IPS DF 6.9 (cell line): ENCODE measurements at regions not wholly inside any gene's neighbourhood (a gene's known extent, or its start where the extent isn't known, plus 50 kb on each side); places are given as distances from the start of the nearest gene placed in this dataset.

Source experiments
- DNase-seq: peaks from one replicate; pipeline ENCODE4 v3.0.0-alpha.2; 2013; ENCODE audit warnings: low read depth, low spot score
- H3K27ac ChIP-seq: one replicate; pipeline ENCODE4 v1.5.1; 2013; ENCODE audit warnings: low read length, control low read depth
- H3K27me3 ChIP-seq: 2 replicates; pipeline ENCODE4 v1.6.1; 2013; ENCODE audit warnings: mild to moderate bottlenecking, low read length; ENCODE audit not compliant: control insufficient read depth, insufficient read depth
- H3K36me3 ChIP-seq: 2 replicates; pipeline ENCODE4 v1.6.1; 2013; ENCODE audit warnings: low read length; ENCODE audit not compliant: control insufficient read depth, insufficient read depth
- H3K4me1 ChIP-seq: 2 replicates; pipeline ENCODE4 v1.6.1; 2013; ENCODE audit warnings: low read length; ENCODE audit not compliant: control insufficient read depth, insufficient read depth
- H3K4me3 ChIP-seq: 2 replicates; pipeline ENCODE4 v1.5.1; 2013; ENCODE audit warnings: mild to moderate bottlenecking, low read length
- H3K9me3 ChIP-seq: 2 replicates; pipeline ENCODE4 v1.6.1; 2013; ENCODE audit warnings: low read length, inconsistent platforms; ENCODE audit not compliant: control insufficient read depth, insufficient read depth
- WGBS: extraction: QIAGEN DNeasy Blood & Tissue Kit; methylation state at CpG from one replicate; pipeline ENCODE4 v1.1.7; 2013; ENCODE audit warnings: mixed read lengths, missing lambda C conversion rate; ENCODE audit not compliant: insufficient read length, insufficient coverage; 5-methylcytosine and 5-hydroxymethylcytosine counted together

DNA sequence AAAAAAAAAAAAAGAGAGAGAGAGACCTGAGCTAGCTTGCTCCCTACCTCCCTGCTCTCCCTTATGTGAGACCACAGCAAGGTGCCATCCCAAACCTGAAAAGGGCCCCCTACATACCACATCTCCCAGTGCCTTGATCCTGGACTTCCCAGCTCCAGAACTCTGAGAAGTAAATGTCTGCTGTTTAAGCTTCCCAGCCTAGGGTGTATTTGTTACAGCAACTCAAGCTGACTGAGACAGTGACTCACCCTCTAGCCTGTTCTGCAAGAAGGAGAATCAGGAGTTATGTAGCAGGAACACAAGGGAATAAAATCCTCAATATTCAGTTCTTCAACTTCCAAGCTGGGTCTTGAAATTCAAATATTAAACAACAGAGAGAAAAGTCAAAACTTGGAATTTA is 52.1 kb upstream of the TMEM72 start:
- no peak for DNase-seq
- Histone ChIP-seq H3K27me3 (no peaks in the 10 kb centered on the region; the same call in 1 of the 2 replicates), H3K36me3 (no peaks in the 10 kb centered on the region), H3K4me3 (no peak overlapping the region), H3K27ac (no peak overlapping the region), H3K4me1 (peaks cover 5% of the 10 kb centered on the region; the same call in 1 of the 2 replicates), H3K9me3 (no peaks in the 10 kb centered on the region)

DNA sequence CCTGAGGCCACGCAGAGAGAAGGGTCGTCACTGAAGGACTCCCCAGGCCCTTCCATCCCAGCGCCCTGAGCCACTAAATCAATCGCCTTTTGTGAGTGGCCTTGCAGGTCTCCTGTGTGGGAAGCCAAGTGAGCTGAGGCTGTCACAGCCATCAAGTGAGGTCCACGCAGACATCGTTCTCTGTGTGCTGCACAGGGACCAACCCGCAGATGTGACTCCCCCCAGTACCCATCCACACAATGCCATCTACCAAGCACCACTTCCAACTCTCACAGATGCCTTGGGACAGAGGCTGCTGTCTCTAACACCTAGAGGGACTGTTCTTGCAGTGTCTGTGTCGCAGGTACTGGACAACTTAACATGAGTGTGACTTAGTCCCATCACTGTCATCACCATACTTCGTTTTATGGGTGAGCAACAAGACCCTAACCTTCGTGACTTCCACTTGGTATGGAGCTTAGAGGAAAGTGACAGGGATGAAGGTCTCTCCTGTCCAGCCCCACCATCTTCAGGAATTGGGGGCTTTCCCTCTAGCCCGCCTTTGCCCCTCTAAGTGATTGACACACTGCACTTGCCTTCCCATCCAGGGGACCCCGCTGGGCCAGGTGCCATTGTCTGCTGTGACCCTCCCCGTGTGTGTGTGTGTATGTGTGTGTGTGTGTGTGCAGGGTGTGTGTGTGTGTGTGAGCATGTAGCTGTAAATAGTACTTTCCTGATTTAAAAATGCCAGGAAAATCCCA is 51.4 kb upstream of the TMEM72 start:
- Histone ChIP-seq H3K27ac (no peak overlapping the region), H3K36me3 (no peaks in the 10 kb centered on the region), H3K4me1 (peaks cover 5% of the 10 kb centered on the region; the same call in 1 of the 2 replicates), H3K4me3 (no peak overlapping the region), H3K9me3 (no peaks in the 10 kb centered on the region), H3K27me3 (no peaks in the 10 kb centered on the region; the same call in 1 of the 2 replicates)
- no CpG with 5 or more reads among the region's 13 CpGs for WGBS
- no peak for DNase-seq

DNA sequence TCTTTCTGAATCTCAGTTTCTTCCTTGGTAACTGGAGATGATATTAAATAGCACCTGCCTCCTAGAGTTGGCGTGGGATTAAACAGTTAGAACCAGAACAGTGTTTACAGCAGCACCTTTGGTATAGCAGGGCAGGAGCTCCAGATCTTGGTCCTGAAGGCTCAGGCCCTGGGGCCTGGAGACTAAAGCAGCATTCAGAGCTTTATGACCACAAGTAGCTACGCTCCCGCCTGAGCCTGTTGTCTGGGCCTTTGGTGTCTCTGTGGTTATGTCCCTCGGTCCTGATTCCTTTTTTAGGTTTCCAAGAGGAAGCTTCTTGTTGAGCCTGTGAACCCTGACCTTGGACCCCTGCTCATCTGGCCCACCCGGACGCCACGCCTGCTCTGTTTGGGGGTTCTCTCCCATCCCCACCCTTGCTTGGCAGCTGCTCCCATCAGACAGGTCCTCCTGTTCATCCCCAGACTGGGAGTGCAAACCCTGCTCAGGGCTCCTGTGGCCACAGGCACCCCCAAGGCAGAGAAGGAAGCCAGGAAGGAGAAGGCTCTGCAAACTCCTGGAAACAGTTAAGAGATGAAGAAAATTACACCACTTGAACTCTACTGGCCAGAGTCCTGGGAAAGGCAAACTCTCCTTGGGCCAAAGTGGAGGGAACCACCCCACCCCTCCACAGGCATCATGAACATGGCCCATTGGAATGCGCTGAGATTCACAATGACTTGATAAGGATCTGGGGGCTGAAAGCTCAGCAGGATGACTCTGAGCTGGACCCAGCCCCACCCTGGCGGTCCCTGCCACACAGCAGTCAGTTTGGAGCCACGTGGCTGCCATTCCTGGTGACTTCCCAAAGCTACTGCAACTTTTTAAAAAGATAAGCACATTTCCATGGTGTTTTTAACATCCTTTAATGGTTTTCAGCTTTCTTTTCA is 50.1 kb upstream of the TMEM72 start:
- DNase-seq: no peak
- no peaks in the 10 kb centered on the region for H3K9me3 ChIP-seq
- no CpG with 5 or more reads among the region's 10 CpGs for WGBS

More for the DNA sequence above, 50.1 kb upstream of the TMEM72 start:
- Histone ChIP-seq H3K4me1 (peaks cover 3% of the 10 kb centered on the region; the same call in 1 of the 2 replicates), H3K27ac (no peak overlapping the region), H3K27me3 (no peaks in the 10 kb centered on the region; the same call in 1 of the 2 replicates), H3K36me3 (no peaks in the 10 kb centered on the region), H3K4me3 (no peak overlapping the region)
